Ammon's horn (tissue), 1 donor: ENCODE measurements at regions not wholly inside any gene's neighbourhood (a gene's known extent, or its start where the extent isn't known, plus 50 kb on each side); places are given as distances from the start of the nearest gene placed in this dataset.
"Not testable (repeated sequence)": the region's sequence is repeated elsewhere in the genome, so short reads cannot be mapped to it uniquely, and the experiment has no call there.

Experiments
- DNase-seq: peaks from one replicate; pipeline ENCODE4 v3.0.0-alpha.2; 2016; ENCODE audit warnings: low spot score

- DNase-seq, result no peak
Observed at GRCh38 chr7:155377071-155377837, 79.6 kb downstream of the INSIG1 start.

- no peak for DNase-seq
Observed at GRCh38 chr7:155377838-155378579, 79.9 kb upstream of the EN2 start.

- DNase-seq, result no peak
Observed at GRCh38 chr7:155378580-155378934, 79.4 kb upstream of the EN2 start.

GRCh38 chr7:155378959-155379871 is 78.7 kb upstream of the EN2 start:
- DNase-seq, result no peak

- DNase-seq, result peak; percentile 77
Observed at GRCh38 chr7:155380221-155380861, 77.6 kb upstream of the EN2 start.

- no peak for DNase-seq
Observed at GRCh38 chr7:155380976-155381851, 76.7 kb upstream of the EN2 start.

GRCh38 chr7:155381852-155382801 is 75.8 kb upstream of the EN2 start:
- DNase-seq, result peak; percentile 26

GRCh38 chr7:155382802-155383171 is 75.1 kb upstream of the EN2 start:
- no peak for DNase-seq

GRCh38 chr7:155383756-155384491 is 74.0 kb upstream of the EN2 start:
- DNase-seq, result no peak

- no peak for DNase-seq
Observed at GRCh38 chr7:155384751-155385150, 73.2 kb upstream of the EN2 start.

- DNase-seq, result not testable (repeated sequence)
Observed at GRCh38 chr7:155385182-155385581, 72.7 kb upstream of the EN2 start.

GRCh38 chr7:155386608-155387007 is 71.3 kb upstream of the EN2 start:
- DNase-seq, result no peak

GRCh38 chr7:155387066-155387620 is 70.8 kb upstream of the EN2 start:
- no peak for DNase-seq

GRCh38 chr7:155388561-155388960 is 69.4 kb upstream of the EN2 start:
- DNase-seq, result no peak

GRCh38 chr7:155391414-155391813 is 66.5 kb upstream of the EN2 start:
- no peak for DNase-seq

- no peak for DNase-seq
Observed at GRCh38 chr7:155392726-155393570, 65.0 kb upstream of the EN2 start.

- DNase-seq, result no peak
Observed at GRCh38 chr7:155394413-155394812, 63.5 kb upstream of the EN2 start.
